Tibial artery (tissue), 4 donors: ENCODE measurements at regions not wholly inside any gene's neighbourhood (a gene's known extent, or its start where the extent isn't known, plus 50 kb on each side); places are given as distances from the start of the nearest gene placed in this dataset.

ENCODE experiments used
- DNase-seq, 2 donors: peaks; one replicate each; pipeline ENCODE4 v3.0.0-alpha.2; 2019
- H3K27ac ChIP-seq, 2 donors: fragments of 200-600 bp; sonication (generic) in 1 of 2; 1 replicate in 1 of 2; 2 replicates in 1 of 2; pipeline ENCODE4 v1.5.1; 2018 to 2019; ENCODE audit warnings: mild to moderate bottlenecking in 1 of 2
- H3K27me3 ChIP-seq, 2 donors: fragments of 200-600 bp; sonication (generic) in 1 of 2; one replicate each; pipeline versions ENCODE4 v1.5.1 to v1.6.0; 2016 to 2019
- H3K36me3 ChIP-seq, 3 donors: fragments of 200-600 bp; sonication (generic) in 2 of 3; one replicate each; pipeline ENCODE4 v1.5.1; 2016 to 2019; ENCODE audit warnings: mild to moderate bottlenecking in 2 of 3
- H3K4me1 ChIP-seq, 4 donors: fragments of 200-600 bp; sonication (generic) in 2 of 4; 1 replicate in 3 of 4; 2 replicates in 1 of 4; pipeline ENCODE4 v1.5.1; 2016 to 2019
- H3K4me3 ChIP-seq, 2 donors: fragments of 200-600 bp; sonication (generic) in 1 of 2; 1 replicate in 1 of 2; 2 replicates in 1 of 2; pipeline ENCODE4 v1.5.1; 2018 to 2019; ENCODE audit warnings: mild to moderate bottlenecking in 2 of 2
- H3K9me3 ChIP-seq, 3 donors: fragments of 200-600 bp; sonication (generic) in 1 of 3; one replicate each; pipeline ENCODE4 v1.5.1; 2016 to 2019
- intact Hi-C: fragments of 100-400 bp; cut with DNase I; formaldehyde crosslinking; loops from one replicate; pipeline ENCODE4 v1.15.0; 2023; ENCODE audit warnings: low total_unique reads
- TF ChIP-seq, protein P1 (sequence below), 2 experiments: fragments of 200-600 bp in 1 of 2; fragments of 450-650 bp in 1 of 2; IDR thresholded peaks; one replicate each; pipeline ENCODE4 v1.5.1; 2017 to 2019; ENCODE audit warnings: antibody characterized with exemption in 2 of 2, mild to moderate bottlenecking in 1 of 2, moderate library complexity in 1 of 2

DNA sequence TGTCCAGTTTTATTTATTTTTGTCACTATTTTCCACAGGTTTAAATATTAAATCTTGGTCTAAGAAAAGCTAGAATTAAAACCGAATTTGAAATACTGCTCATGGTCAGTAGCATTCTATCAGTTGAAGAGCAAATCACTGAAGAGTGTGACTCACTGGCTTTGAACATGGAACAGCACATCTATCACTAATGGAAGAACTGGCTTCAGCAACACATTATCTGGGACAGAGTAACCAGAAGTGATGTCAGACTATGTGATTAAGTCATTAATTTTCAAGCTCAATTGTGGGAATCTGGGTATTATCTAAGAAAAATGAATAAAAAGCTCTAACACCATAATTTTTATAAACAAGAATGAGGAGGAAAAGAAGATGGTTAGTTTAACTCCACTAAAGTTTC, 527.5 kb downstream of the TMTC2 start:
- DNase-seq = no peak
- TF ChIP-seq, protein P1, sequence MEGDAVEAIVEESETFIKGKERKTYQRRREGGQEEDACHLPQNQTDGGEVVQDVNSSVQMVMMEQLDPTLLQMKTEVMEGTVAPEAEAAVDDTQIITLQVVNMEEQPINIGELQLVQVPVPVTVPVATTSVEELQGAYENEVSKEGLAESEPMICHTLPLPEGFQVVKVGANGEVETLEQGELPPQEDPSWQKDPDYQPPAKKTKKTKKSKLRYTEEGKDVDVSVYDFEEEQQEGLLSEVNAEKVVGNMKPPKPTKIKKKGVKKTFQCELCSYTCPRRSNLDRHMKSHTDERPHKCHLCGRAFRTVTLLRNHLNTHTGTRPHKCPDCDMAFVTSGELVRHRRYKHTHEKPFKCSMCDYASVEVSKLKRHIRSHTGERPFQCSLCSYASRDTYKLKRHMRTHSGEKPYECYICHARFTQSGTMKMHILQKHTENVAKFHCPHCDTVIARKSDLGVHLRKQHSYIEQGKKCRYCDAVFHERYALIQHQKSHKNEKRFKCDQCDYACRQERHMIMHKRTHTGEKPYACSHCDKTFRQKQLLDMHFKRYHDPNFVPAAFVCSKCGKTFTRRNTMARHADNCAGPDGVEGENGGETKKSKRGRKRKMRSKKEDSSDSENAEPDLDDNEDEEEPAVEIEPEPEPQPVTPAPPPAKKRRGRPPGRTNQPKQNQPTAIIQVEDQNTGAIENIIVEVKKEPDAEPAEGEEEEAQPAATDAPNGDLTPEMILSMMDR (IDR thresholded peaks at IDR 0.05) = no peak

DNA sequence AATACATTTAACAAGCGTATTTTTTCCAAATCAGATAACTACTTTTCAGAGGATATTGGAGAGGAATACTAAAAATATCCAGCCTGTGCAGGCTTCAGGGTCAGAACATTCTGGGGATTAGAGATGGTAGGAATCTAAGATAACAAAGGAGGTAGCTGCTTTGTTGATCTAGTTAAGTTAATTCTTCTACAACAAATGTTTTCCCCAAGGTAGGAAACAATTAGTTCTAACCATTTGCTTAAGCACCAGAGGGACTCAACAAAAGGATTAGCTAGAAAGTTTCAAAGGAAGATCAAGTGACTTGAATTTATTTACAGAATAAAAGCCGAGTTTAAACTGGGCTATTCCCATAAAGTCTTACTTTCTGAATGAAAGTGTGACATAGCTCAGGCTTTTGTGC, 524.2 kb downstream of the TMTC2 start:
- intact Hi-C loops = no loop called here
- Histone ChIP-seq H3K4me1 (no peaks in the 10 kb centered on the region), H3K4me3 (no peak overlapping the region), H3K27ac (no peak overlapping the region), H3K9me3 (no peaks in the 10 kb centered on the region), H3K36me3 (no peaks in the 10 kb centered on the region), H3K27me3 (no peaks in the 10 kb centered on the region)
- DNase-seq = no peak
- TF ChIP-seq, protein P1 (IDR thresholded peaks at IDR 0.05) = no peak

More for the DNA sequence above, 527.5 kb downstream of the TMTC2 start:
- Histone ChIP-seq H3K9me3 (no peaks in the 10 kb centered on the region), H3K27me3 (no peaks in the 10 kb centered on the region), H3K27ac (no peak overlapping the region), H3K36me3 (no peaks in the 10 kb centered on the region), H3K4me1 (no peaks in the 10 kb centered on the region), H3K4me3 (no peak overlapping the region)
- intact Hi-C loops = no loop called here

DNA sequence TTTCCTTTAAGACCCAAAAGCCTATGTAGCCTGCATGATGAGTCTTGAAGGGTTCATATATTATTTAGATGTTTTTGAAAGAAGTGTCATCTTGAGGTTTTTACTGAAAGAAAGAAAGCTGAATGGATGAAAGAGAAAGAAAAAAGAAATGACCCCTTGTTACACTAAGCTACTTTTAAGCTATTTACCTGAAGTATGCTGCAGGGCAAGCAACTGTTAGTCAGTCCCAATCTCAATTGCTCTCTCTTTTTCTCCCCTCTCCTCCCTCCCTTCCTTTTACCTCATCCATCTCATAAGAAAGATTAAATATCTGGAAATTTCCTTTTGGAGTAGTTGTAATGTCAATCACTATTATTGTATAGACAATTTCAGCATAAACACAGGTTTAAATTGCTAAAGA, 512.4 kb downstream of the TMTC2 start:
- intact Hi-C loops = no loop called here
- H3K4me1 ChIP-seq = no peaks in the 10 kb centered on the region
- TF ChIP-seq, protein P1 (IDR thresholded peaks at IDR 0.05) = no peak
- no peaks in the 10 kb centered on the region for H3K27me3 ChIP-seq
- H3K4me3 ChIP-seq = no peak overlapping the region
- H3K9me3 ChIP-seq = no peaks in the 10 kb centered on the region
- DNase-seq = no peak
- H3K27ac ChIP-seq = no peak overlapping the region
- no peaks in the 10 kb centered on the region for H3K36me3 ChIP-seq

DNA sequence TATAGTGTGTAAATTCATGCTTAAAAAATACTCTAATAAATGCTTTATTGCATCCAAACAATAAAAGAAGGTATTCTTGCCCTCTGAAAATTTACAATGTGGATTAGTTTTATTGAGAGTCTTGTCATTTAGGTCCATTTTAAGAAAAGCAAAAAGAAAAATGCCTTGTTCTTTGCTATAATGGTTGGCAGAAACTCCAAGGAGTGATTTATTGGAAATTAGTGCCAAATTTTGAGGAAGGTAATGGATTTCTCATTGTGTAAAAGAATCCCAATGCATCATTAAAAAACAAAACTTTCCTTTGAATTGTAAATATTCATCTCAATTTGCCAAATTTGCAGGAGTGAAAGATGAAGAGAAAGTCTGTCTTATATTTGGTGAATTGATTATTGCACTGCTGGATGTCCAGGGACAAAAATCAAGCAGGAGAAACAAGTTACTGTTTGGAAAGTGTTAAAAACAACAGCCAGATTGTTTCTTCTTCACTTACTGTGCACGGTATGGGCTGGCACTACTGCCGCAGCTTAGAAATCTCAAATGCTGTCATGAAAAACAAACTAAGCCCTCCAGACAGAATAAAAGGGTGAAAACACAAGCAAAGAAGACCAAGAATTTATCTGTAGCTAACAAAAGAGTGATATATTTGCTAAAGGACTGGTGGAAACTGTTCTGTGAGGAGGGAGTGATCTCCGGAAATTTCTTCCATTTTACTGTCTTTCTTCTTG, 511.7 kb downstream of the TMTC2 start:
- DNase-seq = no peak
- TF ChIP-seq, protein P1 (IDR thresholded peaks at IDR 0.05) = no peak
- Histone ChIP-seq H3K27ac (no peak overlapping the region), H3K36me3 (no peaks in the 10 kb centered on the region), H3K9me3 (no peaks in the 10 kb centered on the region), H3K4me3 (no peak overlapping the region), H3K4me1 (no peaks in the 10 kb centered on the region), H3K27me3 (no peaks in the 10 kb centered on the region)
- intact Hi-C loops = no loop called here

DNA sequence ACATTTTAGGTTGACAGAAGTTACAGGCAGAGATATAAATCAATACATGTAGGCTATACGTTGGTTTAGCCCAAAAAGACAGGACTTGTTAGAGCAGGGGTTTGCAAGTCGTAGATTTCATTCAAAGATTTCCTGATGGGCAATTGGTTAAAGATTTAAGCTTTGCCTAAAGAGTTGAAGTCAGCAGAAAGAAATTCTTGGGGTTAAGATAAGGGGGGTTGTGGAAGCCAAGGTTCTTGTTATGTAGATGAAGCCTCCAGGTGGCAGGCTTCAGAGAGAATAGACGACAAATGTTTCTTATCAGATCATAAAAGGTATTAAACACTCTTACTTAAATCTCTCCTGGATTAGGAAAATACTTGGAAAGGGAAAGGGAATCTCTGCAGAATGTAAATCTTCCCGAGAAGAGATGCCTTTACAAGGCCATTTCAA, 510.8 kb downstream of the TMTC2 start:
- no peaks in the 10 kb centered on the region for H3K36me3 ChIP-seq
- TF ChIP-seq, protein P1 (IDR thresholded peaks at IDR 0.05) = no peak
- no peak overlapping the region for H3K27ac ChIP-seq
- no peak overlapping the region for H3K4me3 ChIP-seq
- H3K9me3 ChIP-seq = peaks cover 0 to 5% (median 0%) of the 10 kb centered on the region in 3 donors
- intact Hi-C loops = no loop called here
- no peaks in the 10 kb centered on the region for H3K4me1 ChIP-seq
- no peak for DNase-seq
- no peaks in the 10 kb centered on the region for H3K27me3 ChIP-seq
